ENCODE measurements at regions not wholly inside any gene's neighbourhood (a gene's known extent, or its start where the extent isn't known, plus 50 kb on each side); places are given as distances from the start of the nearest gene placed in this dataset.
"Not testable (repeated sequence)": the region's sequence is repeated elsewhere in the genome, so short reads cannot be mapped to it uniquely, and the experiment has no call there.

GRCh38 chr19:23984911-23985310 lies 70.2 kb downstream of the ZNF726 start:
- not testable (repeated sequence) for DNase-seq (ENCODE audit: low read depth in 2 of 3, low spot score in 2 of 3)

GRCh38 chr19:23986623-23987022 lies 71.9 kb downstream of the ZNF726 start:
- DNase-seq (ENCODE audit: low read depth in 2 of 3, low spot score in 2 of 3), result no peak

GRCh38 chr19:23991170-23991569 lies 76.5 kb downstream of the ZNF726 start:
- DNase-seq (ENCODE audit: low read depth in 2 of 3, low spot score in 2 of 3), result peak in 2 of 3 donors; percentile 44 to 77

- DNase-seq (ENCODE audit: low read depth in 2 of 3, low spot score in 2 of 3), result peak in 2 of 3 donors; percentile 2 to 28
Observed at GRCh38 chr19:23992348-23992747, 77.7 kb downstream of the ZNF726 start.

- DNase-seq (ENCODE audit: low read depth in 2 of 3, low spot score in 2 of 3), result no peak
Observed at GRCh38 chr19:23993440-23993839, 78.8 kb downstream of the ZNF726 start.

GRCh38 chr19:23996549-23996948 lies 81.9 kb downstream of the ZNF726 start:
- peak in 1 of 3 donors; percentile 1 for DNase-seq (ENCODE audit: low read depth in 2 of 3, low spot score in 2 of 3)

GRCh38 chr19:23998568-23998967 lies 83.9 kb downstream of the ZNF726 start:
- no peak for DNase-seq (ENCODE audit: low read depth in 2 of 3, low spot score in 2 of 3)

GRCh38 chr19:23999821-24000610 lies 85.3 kb downstream of the ZNF726 start:
- no peak for DNase-seq (ENCODE audit: low read depth in 2 of 3, low spot score in 2 of 3)

- DNase-seq (ENCODE audit: low read depth in 2 of 3, low spot score in 2 of 3), result no peak
Observed at GRCh38 chr19:24000656-24001055, 86.0 kb downstream of the ZNF726 start.

GRCh38 chr19:24002256-24002945 lies 84.6 kb upstream of the ZNF254 start:
- no peak for DNase-seq (ENCODE audit: low read depth in 2 of 3, low spot score in 2 of 3)

- DNase-seq (ENCODE audit: low read depth in 2 of 3, low spot score in 2 of 3), result no peak
Observed at GRCh38 chr19:24003537-24003936, 83.5 kb upstream of the ZNF254 start.

- DNase-seq (ENCODE audit: low read depth in 2 of 3, low spot score in 2 of 3), result no peak
Observed at GRCh38 chr19:24004166-24004565, 82.8 kb upstream of the ZNF254 start.

- no peak for DNase-seq (ENCODE audit: low read depth in 2 of 3, low spot score in 2 of 3)
Observed at GRCh38 chr19:24029941-24030636, 56.9 kb upstream of the ZNF254 start.

GRCh38 chr19:24032651-24033050 lies 54.3 kb upstream of the ZNF254 start:
- DNase-seq (ENCODE audit: low read depth in 2 of 3, low spot score in 2 of 3), result no peak

GRCh38 chr19:24033301-24033962 lies 53.6 kb upstream of the ZNF254 start:
- peak; percentile 55 to 95 (median 90) for DNase-seq (ENCODE audit: low read depth in 2 of 3, low spot score in 2 of 3)

GRCh38 chr19:24033963-24034342 lies 53.0 kb upstream of the ZNF254 start:
- DNase-seq (ENCODE audit: low read depth in 2 of 3, low spot score in 2 of 3), result peak in 2 of 3 donors; percentile 37 to 55

- peak in 2 of 3 donors; percentile 20 to 62 for DNase-seq (ENCODE audit: low read depth in 2 of 3, low spot score in 2 of 3)
Observed at GRCh38 chr19:24035261-24035880, 51.6 kb upstream of the ZNF254 start.

All from hematopoietic multipotent progenitor cell (in vitro differentiated cells).